ENCODE measurements at regions not wholly inside any gene's neighbourhood (a gene's known extent, or its start where the extent isn't known, plus 50 kb on each side); places are given as distances from the start of the nearest gene placed in this dataset.

DNA sequence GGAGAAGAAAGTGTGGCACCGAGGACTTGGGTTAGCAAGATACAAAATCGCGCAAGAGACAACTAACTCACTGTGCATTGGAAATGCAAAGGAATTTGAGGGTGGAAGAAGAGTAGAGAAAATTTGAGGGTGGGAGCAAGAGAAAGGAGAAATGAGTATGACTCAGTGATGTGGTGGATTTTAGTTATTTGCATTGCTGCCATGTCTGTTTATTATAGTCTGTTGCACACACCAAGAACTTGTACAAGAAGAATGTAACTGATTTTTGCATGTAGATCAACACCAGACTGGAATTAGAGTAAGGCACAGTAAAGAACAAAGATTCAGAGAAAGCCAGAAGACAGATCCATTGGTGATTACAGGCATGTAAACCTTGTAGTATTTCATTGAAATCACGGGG, 71.6 kb upstream of the SMIM36 start:
- DNase-seq (ENCODE audit: low read depth), result no peak

GRCh38 chr17:55580596-55581133, 69.4 kb upstream of the SMIM36 start:
- DNase-seq (ENCODE audit: low read depth), result no peak

DNA sequence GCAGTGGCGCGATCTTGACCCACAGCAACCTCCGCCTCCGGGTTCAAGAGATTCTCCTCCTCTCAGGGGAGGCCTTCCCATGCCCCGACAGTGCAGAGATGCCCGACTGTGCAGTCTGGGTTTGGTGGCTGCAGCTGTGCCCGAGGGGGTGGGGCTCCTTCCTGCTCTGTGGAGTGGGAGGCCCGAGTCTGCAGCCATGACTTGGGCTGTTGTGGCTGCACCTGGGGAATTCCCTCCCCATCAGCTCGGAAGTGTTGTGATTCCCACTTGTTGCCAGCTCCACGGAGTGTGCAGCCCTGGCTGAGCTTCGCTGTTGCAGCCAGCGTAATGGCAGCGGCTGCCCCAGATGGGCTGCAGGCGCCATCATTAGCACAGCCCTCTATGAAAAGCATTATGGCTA, 66.4 kb upstream of the SMIM36 start:
- DNase-seq (ENCODE audit: low read depth), result no peak

- DNase-seq (ENCODE audit: low read depth), result no peak
Observed at GRCh38 chr17:55576996-55577586, 65.8 kb upstream of the SMIM36 start.

GRCh38 chr17:55576237-55576995, 65.2 kb upstream of the SMIM36 start:
- no peak for DNase-seq (ENCODE audit: low read depth)

- DNase-seq (ENCODE audit: low read depth), result no peak
Observed at GRCh38 chr17:55575058-55575636, 63.9 kb upstream of the SMIM36 start.

GRCh38 chr17:55572599-55572998, 61.3 kb upstream of the SMIM36 start:
- DNase-seq (ENCODE audit: low read depth), result no peak

- no peak for DNase-seq (ENCODE audit: low read depth)
Observed at GRCh38 chr17:55572139-55572538, 60.9 kb upstream of the SMIM36 start.

GRCh38 chr17:55571095-55571494, 59.8 kb upstream of the SMIM36 start:
- no peak for DNase-seq (ENCODE audit: low read depth)

GRCh38 chr17:55570391-55570790, 59.1 kb upstream of the SMIM36 start:
- DNase-seq (ENCODE audit: low read depth), result no peak

DNA sequence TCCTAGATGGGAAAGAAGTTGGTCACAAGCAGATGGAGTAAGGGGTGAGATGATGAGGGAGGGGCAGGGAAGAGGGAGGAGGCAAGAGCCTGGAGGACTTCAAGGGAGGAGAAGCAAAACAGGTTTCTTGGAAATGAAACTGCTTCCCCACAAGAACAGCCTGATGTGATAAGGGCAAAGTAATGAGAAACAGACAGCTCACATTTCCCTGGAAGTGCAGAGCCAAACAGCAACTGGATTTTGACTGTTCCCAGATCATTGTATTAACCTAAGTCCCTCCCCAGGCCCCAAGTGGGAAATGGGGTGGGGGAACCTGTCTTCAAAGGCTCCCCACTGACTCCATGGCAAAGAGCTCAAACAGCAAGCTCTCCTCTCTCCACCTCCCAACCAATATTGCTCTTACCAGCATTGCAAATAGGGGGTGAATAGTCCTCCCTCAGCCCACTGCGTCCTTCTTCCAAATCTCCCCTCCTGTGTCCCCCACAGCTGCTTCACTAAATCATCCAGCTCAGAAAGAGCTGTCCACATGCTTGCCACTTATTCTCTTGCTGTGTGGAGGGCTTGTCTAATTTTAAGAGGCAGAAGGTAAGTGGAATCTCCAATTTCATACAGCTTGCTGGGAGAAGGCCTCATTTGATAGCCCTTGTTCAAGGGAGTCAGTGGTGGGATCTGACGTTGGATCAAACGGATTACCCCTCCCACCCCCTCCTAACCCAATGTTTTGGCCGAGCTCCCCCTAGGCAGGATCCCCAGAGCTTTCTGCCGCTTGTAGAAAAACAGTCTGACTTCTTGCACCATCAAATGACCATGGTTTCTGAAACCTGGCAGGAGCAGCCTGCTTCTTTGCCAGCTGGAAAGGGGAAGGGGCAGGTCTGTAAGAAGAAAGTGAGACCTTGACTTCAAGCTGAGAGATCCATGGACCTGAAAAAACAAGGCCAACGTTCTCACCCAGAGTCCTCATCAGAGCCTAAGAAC, 56.3 kb upstream of the SMIM36 start:
- DNase-seq (ENCODE audit: low read depth), result no peak

- no peak for DNase-seq (ENCODE audit: low read depth)
Observed at GRCh38 chr17:55564081-55564480, 52.8 kb upstream of the SMIM36 start.

GRCh38 chr17:55563363-55563762, 52.1 kb upstream of the SMIM36 start:
- DNase-seq (ENCODE audit: low read depth), result no peak

DNA sequence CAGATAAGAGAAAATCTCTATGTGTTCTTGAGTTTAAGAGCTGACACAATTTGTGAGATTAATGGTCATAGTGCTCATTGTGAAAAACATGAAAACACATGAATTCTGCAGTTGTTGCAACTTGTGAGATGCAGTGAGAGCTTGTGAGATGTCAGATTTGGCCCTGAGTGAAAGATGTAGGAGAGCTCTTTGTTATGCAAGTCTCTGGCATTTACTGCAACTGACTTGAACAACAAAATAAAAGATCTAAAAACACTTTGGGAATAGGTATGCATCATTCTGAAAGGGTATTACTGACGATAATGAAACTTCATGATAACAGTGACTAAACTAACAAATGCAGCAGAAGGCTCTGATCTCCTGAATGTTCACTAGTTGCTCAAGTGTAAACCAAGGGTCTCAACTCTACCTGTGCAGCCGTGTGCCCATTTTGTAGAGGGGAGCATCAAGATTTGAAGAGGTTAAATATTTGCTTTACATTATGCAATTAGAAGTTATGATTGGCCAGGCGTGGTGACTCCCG, 50.8 kb upstream of the SMIM36 start:
- no peak for DNase-seq (ENCODE audit: low read depth)

DNA sequence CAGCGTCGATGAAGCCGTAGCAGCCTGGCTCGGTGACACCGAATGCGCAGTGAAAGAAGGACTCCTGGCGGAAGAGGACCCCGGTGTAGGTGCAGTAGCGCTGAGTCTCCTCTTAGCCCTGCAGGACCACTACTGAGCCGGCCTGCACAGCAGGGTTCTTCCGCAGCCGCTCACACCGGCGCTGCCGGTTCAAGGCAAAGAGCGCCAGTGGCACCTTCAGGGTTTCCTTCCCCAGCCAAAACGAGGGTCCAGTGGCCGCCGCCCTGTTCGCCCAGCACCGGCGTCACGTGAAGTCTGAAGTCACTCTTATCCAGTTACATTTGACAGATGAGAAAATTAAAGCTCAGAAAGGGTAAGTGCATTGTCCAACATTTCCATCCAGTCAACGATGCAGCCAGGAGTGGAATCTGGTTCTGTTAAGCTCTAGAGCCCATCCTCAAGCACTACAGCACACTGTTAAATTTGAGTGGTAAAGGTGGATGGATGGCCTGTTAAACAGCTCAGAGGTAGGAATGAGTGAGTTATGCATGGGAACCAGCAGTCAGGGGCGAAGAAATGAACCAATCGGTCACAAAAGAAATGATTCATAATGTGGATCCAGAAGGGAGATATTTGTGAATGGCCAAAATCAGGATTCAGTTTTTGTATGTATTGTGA, 50.2 kb upstream of the SMIM36 start:
- DNase-seq (ENCODE audit: low read depth), result no peak

Measured in CMK (cell line).